Stimulated activated CD4-positive, alpha-beta T cell treated with anti-CD3 and anti-CD28 coated beads, Interleukin-12 subunit alpha, Interleukin-12 subunit beta, amount 100 ng/mL, for 48 hours (primary cell): ENCODE measurements at regions not wholly inside any gene's neighbourhood (a gene's known extent, or its start where the extent isn't known, plus 50 kb on each side); places are given as distances from the start of the nearest gene placed in this dataset.

Experiments used
- DNase-seq, 3 donors: peaks; one replicate each; pipeline ENCODE4 v3.0.0-alpha.2; 2020; ENCODE audit warnings: low read depth in 2 of 3, low spot score in 1 of 3

DNA sequence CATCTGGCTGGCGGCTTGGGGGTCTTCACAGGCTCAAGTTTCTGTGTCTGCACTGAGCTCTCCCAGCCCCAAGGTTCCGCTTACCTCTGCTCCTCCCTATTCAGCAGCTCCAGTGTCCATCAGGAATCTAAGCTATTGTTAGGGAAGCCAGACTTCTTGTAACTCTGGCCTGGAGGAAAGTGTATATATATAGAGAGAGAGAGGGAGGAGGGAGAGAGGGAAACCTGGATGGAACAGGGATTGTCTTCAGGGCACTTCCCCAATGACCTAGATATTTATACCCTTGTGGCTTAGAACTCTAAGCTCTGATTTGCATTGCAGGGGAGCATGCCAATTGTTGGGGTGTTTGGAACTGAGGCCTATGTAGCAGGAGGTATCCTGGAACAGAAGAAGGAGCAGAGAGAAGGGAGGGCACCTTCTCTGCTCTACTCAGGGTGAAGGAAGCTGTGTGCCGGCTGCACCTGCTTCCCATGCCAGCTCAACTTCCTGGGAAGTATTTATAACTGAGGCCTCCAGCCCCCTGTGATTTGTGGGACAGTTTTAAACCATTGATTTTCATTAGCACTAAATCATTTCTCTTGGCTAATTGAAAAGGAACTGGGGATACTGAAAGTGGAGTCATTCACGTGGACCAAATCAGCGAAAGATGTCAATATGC, 70.9 kb downstream of the NAV1 start:
- no peak for DNase-seq

DNA sequence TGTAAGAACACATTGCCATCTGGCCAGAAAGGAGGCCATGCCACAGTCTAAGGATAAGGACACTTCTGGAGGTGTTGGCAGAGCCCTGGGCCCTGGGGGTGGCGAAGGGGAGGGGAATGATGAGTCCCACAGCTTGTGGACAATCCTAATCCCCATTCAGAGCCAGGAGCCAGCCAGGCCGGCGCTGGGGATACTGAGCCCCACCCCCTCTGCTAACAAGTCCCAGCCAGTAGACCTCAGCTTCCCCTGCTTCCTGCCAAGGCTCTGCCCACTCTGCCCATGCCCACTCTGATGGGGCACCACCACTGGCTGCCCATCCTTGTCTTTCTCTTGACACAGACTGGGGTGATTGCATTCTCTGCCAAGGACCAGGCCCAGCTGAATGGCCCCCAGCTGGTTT, 71.9 kb downstream of the NAV1 start:
- DNase-seq = no peak

DNA sequence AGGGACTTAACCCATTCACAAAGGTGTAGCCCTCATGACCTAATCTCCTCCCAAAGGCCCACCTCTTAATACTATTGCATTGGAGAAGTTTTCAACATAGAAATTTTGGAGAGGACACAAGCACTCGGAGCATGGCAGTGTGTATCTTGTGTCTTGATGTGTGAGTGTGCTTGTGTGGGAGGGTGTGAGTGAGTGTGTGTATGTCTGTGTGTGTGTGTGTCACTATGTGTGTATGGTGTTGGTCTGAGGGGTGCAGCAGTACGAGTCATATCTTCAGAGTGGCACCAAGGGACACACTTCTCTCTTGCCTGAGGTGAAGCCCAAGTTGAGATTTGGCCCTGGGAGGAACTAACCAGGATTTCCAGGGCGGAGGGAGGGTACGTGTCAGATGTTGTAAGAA, 73.7 kb downstream of the NAV1 start:
- DNase-seq = no peak

DNA sequence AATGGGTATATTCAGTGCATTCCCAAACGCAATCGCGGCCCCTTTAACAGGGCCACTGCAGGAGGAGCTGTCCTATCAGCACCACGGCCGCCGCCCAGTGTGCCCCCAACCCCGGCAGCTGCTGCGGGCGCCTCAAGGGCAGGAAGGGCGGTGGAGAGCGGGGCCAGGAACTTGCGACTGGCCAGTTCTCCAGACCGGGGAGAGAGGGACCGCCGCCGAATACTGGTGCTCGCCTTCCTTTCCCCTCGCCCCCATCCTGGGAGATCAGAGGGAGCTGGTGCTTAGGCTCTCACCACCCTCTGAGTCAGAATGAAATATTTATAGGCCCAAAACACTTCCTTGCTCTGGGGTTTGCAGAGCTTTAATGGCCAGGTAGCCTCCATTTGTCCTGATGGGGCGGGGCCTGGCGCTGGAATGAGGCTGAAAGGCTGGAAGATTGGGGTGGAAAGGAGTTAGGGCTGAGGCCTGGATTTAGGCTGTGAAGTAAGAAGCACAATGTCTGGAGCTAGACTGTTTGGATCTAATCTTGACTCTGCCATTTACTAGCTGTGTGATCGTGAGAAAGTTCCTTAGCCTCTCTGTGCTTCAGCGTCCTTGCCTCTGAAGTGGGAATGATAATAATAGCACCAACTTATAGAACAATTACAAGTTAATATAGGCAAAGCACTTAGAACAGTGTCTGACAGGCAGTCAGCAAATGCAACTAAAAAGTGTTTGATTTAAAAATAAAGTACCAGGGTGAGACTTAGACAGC, 75.5 kb downstream of the NAV1 start:
- no peak for DNase-seq

DNA sequence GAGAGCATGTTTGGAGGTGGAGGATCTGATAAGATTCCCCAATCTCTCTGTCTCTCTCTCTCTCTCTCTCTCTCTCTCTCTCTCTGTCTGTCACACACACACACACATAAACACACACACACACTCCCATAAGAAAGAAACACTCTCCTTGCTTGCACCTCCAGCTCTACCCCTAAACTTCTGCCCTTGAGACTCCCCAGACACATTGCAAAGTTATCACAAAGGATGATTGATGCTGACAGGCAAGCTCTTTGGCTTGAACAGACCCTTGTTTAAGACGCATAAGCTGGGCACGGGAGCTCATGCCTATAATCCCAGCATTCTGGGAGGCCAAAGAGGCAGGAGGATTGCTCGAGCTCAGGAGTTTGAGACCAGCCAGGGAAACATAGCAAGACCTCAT, 78.2 kb downstream of the NAV1 start:
- DNase-seq = no peak

DNA sequence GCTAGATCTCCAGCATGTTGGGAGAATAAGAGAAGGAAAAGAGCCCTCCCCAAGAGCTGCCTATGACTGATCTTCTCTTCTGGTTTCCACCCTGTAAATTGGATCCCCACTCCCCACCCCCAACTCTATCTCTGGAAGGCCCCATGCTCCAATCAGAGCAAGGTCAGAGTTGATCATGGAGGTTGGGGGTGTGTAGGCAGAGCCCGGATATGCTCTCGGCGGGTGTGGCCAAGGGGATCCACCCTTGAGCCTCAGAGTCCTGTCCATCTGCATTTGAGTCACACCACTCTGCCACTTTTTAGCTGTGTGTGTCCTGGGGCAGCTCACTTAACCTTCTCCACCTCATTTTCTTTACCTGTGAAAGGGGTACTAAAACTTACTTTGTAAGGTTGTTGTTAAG, 79.5 kb downstream of the NAV1 start:
- DNase-seq = no peak

DNA sequence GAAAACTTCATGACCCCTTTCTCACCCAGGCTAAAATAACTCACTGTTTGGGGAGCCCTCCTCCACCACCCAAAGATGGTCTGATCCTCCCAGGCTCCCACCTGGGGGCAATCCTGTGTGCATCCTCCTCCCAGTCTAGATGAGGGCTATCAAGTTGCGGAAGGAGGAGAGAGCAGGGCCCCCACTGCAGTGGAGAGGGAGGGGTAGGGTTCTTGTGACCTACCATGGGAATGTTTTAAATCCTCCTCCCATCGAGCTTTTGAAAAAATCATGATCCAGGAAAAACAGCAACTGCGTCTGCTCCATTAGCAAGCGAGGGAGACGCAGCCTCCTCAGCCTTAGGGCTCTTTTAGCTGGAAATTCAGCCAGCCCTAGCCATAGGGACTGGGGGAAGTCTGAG, 80.0 kb downstream of the NAV1 start:
- DNase-seq = no peak

DNA sequence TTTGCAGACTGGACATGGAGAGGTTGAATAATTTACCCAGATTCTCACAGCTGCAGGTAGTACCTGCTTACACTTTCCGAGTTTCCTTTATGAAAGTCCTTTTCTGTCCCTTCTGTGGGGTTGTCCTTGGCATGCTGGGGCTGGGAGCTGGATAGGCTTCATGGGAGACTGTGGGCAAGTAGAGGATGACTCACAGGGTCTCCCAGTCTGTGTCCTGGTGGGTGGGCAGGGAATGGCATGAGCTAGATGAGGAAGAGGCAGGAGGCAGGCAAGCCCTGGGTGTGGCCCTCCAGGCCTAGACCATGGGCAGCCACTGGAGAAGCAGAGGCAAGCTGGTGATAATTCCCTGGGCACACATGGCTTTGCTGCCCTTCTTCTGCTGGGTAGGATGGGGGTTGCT, 80.6 kb downstream of the NAV1 start:
- no peak for DNase-seq

DNA sequence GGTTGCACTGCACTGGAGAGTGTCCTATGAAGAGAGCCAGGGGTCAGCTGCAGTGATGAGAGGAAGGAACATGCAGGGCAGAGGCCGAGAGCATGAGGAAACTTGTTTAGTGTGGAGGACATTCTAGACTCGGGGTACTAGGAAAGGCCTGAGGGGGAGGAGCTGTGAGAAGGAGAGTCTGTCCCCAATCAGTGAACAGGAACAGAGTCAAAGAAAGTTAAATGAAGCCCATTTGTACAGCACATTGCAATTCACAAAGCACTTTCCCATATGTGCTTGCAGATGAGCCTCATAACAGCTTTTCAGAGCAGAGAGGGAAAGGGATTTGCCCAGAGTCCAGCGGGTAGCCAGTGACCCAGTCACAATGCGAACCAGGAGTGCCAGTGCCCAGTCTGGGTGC, 83.4 kb downstream of the NAV1 start:
- no peak for DNase-seq

DNA sequence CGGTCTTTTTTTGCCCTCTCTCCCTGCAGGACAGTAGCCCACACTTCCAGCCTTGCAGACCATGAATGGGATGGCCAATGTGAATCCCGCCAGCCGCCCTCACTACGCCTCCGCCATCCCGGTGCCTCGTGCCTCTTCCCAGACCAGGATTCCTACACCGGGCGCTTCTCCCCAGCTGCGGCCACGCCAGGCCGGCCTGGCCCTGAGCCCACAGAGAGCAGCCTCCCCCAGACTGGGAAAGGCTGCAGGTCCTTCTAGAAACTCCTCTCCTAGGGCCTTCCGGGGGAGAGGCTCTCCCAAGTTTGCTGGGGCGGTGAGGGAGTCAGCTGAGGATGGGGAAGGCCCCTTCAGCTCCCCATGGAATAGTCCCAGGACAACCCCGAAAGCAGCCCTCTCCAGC, 83.9 kb downstream of the NAV1 start:
- no peak for DNase-seq

DNA sequence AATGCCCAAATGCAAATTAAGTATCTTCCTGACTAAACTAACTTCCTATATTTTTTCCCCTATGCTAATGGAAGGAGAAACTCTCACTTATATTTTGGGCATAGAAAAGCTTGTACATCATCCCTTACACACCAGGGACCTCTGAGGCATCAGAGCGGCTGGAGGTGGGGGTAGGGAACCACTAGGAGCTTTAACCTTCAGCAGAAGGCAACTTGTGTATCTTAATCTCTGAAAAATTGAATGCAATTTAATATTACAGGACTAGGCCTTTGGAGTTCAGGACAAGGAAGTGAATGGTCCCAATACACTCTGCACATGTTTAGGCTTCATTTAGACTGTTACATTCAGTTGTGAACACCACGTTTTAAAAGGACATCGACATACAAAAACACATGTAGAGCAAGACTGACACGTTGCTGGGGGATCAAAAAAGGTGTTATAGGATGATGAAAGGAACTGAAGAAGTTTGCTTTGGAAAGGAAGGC, 85.9 kb downstream of the NAV1 start:
- no peak for DNase-seq

DNA sequence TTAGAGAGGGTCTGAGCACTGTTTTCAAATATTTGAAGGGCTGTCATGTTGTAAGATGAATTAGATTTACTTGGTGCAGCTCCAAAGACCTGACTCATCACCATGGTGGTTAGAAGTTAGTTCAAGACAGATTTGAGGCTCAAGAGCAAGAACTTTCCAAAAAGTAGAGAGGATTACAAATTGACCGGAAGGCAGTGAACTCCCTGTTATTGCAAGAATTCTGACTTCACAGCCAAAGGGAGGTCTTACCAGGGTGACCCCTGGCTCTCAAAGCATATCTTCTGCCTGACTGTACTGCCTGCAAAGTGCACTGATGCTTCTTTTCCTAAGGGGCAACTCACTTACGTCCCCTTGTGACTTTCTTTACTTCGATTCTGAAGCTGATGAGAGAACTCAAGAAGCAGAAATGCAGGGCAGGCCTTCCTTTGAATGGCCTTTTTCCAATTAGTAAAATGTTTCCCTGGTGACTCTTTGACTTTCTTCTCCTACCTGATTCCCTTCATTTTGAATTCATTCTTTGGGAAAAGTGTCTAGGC, 86.4 kb downstream of the NAV1 start:
- DNase-seq = no peak

DNA sequence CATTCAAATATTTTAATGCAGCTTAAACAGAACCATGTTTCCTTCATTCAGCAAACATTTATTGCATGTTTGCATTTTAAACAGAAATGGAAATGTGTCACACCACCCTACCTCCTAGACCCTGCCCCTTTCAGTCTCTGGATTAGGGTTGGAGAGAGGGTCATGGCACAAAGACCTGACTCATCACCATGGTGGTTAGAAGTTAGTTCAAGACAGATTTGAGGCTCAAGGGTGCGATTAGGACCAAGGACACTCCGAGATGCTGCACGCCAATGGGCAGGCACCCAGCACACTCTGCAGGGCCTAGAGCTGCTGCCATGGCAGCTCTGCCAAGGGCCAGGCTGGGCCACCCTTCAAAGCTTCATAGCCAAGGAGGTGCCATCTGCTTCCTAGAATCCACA, 86.9 kb downstream of the NAV1 start:
- DNase-seq = no peak

DNA sequence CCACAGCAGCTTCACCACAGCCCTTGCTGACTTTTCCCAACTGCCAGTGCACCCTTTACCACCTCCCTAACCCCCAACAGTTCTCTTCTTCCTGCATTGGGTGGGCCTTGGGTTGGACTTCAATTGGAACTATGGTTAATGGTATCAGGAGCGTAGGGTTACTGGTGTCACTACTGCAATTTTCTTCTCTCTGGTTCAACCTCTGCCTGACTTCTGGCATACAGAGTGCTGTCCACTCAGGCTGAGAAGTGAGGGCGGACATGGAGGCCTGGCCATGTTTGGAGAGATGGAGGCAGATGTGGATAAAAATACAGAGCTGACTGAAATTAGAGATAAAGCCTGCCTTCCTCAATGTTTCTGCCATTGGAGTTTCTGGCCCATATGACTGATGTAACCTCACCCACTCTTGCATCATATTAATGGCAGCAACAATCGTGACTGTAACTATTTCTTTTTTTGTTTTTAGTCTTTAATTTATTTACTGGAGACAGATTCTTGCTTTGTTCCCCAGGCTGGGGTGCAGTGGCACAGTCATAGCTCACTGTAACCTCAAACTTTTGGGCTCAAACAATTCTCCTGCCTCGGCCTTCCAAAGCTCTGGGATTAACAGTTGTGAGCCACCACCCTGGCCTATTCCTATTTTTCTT, 87.8 kb downstream of the NAV1 start:
- no peak for DNase-seq

DNA sequence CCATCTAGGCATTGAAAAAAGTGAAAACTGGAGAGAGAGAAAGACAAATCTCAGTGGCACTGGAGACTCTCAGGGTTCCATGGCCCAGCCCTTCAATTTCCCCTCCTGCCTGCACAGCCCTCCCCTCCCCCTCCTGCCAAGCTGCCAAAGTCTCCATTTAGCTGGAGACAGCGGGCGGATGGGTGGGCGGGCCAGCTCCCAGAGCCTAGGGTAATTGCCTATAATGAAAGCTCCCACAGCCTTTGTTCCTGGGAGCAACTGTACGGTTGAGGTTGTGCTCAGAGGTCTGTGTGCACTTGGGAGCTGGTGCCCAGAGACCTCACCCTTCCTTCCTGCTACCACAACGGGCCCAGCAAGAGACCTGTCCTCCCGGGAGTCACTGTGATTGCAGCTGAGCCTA, 89.6 kb downstream of the NAV1 start:
- no peak for DNase-seq

DNA sequence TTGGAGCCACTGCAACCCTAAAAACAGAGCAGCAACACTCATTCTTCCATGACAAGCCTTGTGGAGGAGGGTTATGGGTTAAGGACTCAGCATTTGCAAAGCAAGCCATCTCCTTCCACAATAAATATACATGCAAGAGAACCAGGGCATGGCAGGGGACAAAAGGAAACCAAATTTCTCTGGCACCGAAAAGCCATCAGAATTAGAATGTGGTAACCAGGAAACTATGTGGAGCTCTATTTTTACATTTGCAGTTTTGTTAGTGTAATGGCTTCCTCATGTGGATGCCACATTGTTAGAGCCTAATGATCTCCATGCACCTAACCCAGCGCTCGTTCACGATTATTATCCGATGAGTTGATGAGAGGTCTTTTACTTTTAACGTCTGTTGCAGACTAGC, 91.7 kb downstream of the NAV1 start:
- DNase-seq = no peak

DNA sequence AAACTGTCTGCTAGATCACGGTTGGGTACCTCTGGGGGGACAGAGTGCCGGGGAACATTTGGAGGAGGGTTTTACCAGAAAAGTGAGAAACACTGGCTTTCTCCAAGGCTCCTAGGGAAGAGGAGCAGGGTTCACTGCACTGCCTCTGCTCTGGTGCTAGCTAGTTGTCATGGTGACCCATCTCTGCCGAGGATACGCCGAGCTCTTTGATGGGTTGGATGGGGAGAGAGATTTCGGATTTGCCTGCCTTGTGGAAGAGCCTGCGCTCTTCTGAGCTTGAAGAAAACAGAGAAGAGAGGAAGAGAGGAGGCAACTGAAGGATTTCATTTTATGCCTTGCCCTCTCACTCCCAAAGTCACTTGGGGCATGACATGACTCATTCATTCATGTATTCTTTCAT, 92.1 kb downstream of the NAV1 start:
- DNase-seq = no peak

DNA sequence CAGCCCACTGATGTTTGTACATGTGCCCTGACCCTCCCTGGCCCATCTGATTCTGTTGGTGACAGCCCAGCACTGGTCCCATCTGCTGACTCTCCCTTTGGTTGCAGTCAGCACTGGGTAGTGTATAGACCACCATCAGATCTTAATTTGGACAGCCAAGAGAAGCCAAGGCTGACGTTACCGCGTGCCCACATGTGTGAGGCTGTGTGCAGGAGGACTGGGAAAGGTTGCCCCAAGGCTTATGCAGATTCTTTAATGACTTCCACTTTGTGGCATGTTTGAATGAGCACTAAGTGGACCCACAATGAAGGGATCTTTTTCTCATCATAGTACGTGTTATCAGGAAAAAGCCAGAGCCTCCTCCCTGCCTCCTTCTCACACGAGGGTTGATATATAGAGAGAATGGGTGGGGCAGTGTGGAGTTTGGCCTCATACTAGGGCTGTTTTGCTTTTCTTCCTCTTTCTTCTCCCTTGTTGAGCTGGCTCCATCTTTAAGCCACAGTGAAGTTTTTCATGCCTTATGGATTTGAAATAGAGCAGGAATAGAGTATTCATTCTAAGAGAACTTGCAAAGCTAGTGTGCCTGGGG, 93.5 kb downstream of the NAV1 start:
- DNase-seq = no peak

DNA sequence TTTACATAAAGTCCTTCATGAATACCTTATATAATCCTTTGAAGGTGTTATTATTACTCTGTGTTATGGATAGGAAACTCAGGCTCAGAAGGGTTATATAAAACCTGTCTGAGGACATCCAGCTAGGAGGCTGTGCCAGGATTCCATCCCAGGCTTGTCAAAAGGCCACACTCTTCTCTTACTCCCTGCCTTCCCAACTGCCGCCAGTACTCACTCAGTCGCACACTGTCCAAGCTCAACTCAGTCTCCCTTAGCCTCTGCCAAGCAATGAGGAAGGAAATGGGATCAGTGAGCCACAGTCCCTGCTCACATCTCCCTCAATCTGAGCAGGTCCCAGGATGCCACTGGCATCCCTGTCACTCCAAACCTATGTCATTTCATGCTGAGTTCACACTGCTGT, 94.4 kb downstream of the NAV1 start:
- DNase-seq = no peak

DNA sequence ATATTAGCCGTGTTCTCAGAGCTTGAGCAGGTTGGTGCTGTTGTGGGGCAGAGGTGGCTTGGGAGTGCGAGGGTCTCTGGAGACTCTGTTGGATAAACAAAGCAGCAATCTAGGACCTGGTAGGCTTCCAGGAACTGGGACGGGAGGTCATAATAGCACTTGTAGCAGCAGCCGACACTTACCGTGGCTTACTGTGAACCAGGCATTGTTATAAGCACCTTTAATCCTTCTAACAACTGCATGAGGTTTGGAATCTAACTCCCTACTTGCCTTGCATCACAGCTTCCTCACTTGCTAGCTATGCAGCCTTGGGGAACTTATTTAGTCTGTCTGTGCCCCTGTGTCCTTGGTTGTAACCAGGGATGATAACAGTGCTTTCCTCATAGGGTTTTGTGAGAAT, 94.9 kb downstream of the NAV1 start:
- no peak for DNase-seq

DNA sequence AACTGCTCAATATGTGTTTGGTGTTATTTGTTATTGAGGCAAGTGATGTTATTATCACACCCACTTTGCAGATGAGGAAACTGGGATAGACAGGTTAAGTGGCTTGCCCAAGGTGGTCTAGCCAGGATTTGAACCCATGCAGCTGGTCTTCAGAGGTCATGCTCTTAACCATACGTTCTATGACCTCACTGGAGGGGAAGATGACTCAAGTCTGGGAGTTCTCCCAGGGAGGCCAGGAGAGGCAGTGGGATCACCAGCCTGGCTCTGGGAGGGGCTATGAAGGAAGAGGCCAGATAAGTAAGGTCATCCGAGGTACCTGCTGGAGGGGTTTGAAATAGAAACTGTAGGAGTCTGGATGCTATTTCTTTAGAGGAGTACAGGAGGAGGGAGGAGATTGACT, 95.3 kb downstream of the NAV1 start:
- DNase-seq = no peak

DNA sequence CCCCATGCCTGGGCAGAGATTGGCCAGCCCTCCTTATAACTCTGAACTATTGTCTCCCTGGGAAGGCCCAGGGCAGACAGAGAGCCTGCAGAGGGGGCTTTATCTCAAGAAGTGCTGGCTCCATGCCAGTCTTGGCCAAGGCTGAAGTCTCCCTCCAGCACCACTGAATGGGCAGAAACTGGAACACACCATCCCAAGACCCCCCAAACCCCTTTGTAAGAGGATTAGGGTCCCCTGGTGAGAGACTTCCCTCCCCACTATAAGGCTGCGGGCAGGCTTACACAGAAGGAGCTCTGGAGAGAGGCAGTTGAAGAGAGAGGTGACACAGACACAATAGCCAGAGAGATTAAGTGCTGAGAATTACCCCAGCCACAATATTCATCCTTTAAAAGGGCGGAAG, 97.2 kb downstream of the NAV1 start:
- DNase-seq = no peak
